Suprapubic skin (tissue), 4 donors: ENCODE measurements at regions not wholly inside any gene's neighbourhood (a gene's known extent, or its start where the extent isn't known, plus 50 kb on each side); places are given as distances from the start of the nearest gene placed in this dataset.

ENCODE experiments used
- POLR2A ChIP-seq, 2 donors: fragments of 450-650 bp; IDR thresholded peaks; one replicate each; pipeline ENCODE4 v1.6.1; 2017; ENCODE audit warnings: antibody characterized with exemption in 2 of 2, mild to moderate bottlenecking in 2 of 2, moderate library complexity in 2 of 2
- POLR2AphosphoS5 ChIP-seq, 3 donors: sonication (generic); formaldehyde crosslinking; IDR thresholded peaks; one replicate each; pipeline ENCODE4 v1.6.1; 2017; ENCODE audit warnings: antibody characterized with exemption in 3 of 3
- TF ChIP-seq, protein P1 (sequence below), 2 donors: fragments of 200-600 bp in 1 of 2; fragments of 450-650 bp in 1 of 2; sonication (generic) in 1 of 2; IDR thresholded peaks; one replicate each; pipeline ENCODE4 v1.5.1; 2016 to 2019; ENCODE audit warnings: antibody characterized with exemption in 2 of 2, mild to moderate bottlenecking in 1 of 2, moderate library complexity in 1 of 2

- TF ChIP-seq, protein P1, sequence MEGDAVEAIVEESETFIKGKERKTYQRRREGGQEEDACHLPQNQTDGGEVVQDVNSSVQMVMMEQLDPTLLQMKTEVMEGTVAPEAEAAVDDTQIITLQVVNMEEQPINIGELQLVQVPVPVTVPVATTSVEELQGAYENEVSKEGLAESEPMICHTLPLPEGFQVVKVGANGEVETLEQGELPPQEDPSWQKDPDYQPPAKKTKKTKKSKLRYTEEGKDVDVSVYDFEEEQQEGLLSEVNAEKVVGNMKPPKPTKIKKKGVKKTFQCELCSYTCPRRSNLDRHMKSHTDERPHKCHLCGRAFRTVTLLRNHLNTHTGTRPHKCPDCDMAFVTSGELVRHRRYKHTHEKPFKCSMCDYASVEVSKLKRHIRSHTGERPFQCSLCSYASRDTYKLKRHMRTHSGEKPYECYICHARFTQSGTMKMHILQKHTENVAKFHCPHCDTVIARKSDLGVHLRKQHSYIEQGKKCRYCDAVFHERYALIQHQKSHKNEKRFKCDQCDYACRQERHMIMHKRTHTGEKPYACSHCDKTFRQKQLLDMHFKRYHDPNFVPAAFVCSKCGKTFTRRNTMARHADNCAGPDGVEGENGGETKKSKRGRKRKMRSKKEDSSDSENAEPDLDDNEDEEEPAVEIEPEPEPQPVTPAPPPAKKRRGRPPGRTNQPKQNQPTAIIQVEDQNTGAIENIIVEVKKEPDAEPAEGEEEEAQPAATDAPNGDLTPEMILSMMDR (IDR thresholded peaks at IDR 0.05), result no peak
- TF ChIP-seq POLR2A (IDR thresholded peaks at IDR 0.05), result no peak
- no peak for TF ChIP-seq POLR2AphosphoS5 (IDR thresholded peaks at IDR 0.05)
These were observed 1407.1 kb downstream of the SI start for GRCh38 chr3:163671201-163671600.
